Inflammatory macrophage treated with lipopolysaccharide for 4 hours (primary cell): ENCODE measurements at regions not wholly inside any gene's neighbourhood (a gene's known extent, or its start where the extent isn't known, plus 50 kb on each side); places are given as distances from the start of the nearest gene placed in this dataset.

Experiments
- DNase-seq: peaks from one replicate; pipeline ENCODE4 v3.0.0-alpha.2; 2020

GRCh38 chr18:40583671-40584070 lies 1371.4 kb upstream of the PIK3C3 start:
- DNase-seq = no peak

- no peak for DNase-seq
These were observed 1372.9 kb upstream of the PIK3C3 start for GRCh38 chr18:40582105-40582504.

GRCh38 chr18:40577981-40578365 lies 1377.1 kb upstream of the PIK3C3 start:
- no peak for DNase-seq

GRCh38 chr18:40577239-40577980 lies 1377.6 kb upstream of the PIK3C3 start:
- DNase-seq = no peak

- DNase-seq = no peak
These were observed 1378.4 kb upstream of the PIK3C3 start for GRCh38 chr18:40576507-40577115.

- DNase-seq = no peak
These were observed 1384.4 kb upstream of the PIK3C3 start for GRCh38 chr18:40570615-40571014.

GRCh38 chr18:40569605-40570004 lies 1385.4 kb upstream of the PIK3C3 start:
- no peak for DNase-seq

- no peak for DNase-seq
These were observed 1388.6 kb upstream of the PIK3C3 start for GRCh38 chr18:40566510-40566844.

- DNase-seq = no peak
These were observed 1389.1 kb upstream of the PIK3C3 start for GRCh38 chr18:40565805-40566509.

- DNase-seq = no peak
These were observed 1395.5 kb upstream of the PIK3C3 start for GRCh38 chr18:40559556-40559955.

- no peak for DNase-seq
These were observed 1396.2 kb upstream of the PIK3C3 start for GRCh38 chr18:40558706-40559392.

- DNase-seq = no peak
These were observed 1399.1 kb upstream of the PIK3C3 start for GRCh38 chr18:40555914-40556313.

- no peak for DNase-seq
These were observed 1402.0 kb upstream of the PIK3C3 start for GRCh38 chr18:40553029-40553428.

- no peak for DNase-seq
These were observed 1408.2 kb upstream of the PIK3C3 start for GRCh38 chr18:40546875-40547274.

GRCh38 chr18:40534723-40535122 lies 1420.3 kb upstream of the PIK3C3 start:
- no peak for DNase-seq

- no peak for DNase-seq
These were observed 1423.0 kb upstream of the PIK3C3 start for GRCh38 chr18:40532046-40532445.

- peak; percentile 0 for DNase-seq
These were observed 1424.0 kb upstream of the PIK3C3 start for GRCh38 chr18:40531051-40531450.

GRCh38 chr18:40529478-40529877 lies 1425.6 kb upstream of the PIK3C3 start:
- DNase-seq = no peak

- DNase-seq = no peak
These were observed 1430.2 kb upstream of the PIK3C3 start for GRCh38 chr18:40524881-40525280.

GRCh38 chr18:40523287-40523686 lies 1431.7 kb upstream of the PIK3C3 start:
- no peak for DNase-seq

GRCh38 chr18:40501026-40501425 lies 1454.0 kb upstream of the PIK3C3 start:
- no peak for DNase-seq

- DNase-seq = no peak
These were observed 1460.4 kb upstream of the PIK3C3 start for GRCh38 chr18:40494603-40495002.

GRCh38 chr18:40493316-40493715 lies 1461.7 kb upstream of the PIK3C3 start:
- no peak for DNase-seq

GRCh38 chr18:40489301-40489700 lies 1465.7 kb upstream of the PIK3C3 start:
- DNase-seq = no peak
